ENCODE measurements at regions not wholly inside any gene's neighbourhood (a gene's known extent, or its start where the extent isn't known, plus 50 kb on each side); places are given as distances from the start of the nearest gene placed in this dataset.

DNA sequence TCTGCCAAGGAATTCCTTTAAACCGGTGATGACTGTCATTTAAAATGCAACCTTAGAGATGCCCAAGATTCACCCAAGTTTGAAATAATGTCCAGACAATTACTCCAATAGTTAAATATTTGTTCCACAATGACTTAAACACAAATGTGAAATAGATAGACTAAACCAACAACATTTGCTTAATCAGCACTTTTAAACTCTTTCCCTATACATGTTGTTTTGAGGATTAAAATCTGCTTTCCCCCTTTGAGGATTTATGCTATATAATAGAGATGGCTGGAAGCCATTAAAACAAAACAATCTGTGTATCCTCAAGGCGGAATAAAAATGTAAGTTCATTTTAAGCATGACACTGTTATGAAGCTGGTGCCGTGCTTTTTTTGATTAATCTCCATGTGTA lies 297.8 kb upstream of the RSPO3 start:
- TF ChIP-seq, protein P1, sequence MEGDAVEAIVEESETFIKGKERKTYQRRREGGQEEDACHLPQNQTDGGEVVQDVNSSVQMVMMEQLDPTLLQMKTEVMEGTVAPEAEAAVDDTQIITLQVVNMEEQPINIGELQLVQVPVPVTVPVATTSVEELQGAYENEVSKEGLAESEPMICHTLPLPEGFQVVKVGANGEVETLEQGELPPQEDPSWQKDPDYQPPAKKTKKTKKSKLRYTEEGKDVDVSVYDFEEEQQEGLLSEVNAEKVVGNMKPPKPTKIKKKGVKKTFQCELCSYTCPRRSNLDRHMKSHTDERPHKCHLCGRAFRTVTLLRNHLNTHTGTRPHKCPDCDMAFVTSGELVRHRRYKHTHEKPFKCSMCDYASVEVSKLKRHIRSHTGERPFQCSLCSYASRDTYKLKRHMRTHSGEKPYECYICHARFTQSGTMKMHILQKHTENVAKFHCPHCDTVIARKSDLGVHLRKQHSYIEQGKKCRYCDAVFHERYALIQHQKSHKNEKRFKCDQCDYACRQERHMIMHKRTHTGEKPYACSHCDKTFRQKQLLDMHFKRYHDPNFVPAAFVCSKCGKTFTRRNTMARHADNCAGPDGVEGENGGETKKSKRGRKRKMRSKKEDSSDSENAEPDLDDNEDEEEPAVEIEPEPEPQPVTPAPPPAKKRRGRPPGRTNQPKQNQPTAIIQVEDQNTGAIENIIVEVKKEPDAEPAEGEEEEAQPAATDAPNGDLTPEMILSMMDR (IDR thresholded peaks at IDR 0.05): no peak
- TF ChIP-seq POLR2A (IDR thresholded peaks at IDR 0.05): no peak

Data from thyroid gland (tissue), 4 donors.